Esophagus muscularis mucosa (tissue), 4 donors: ENCODE measurements at regions not wholly inside any gene's neighbourhood (a gene's known extent, or its start where the extent isn't known, plus 50 kb on each side); places are given as distances from the start of the nearest gene placed in this dataset.

Experiments
- DNase-seq: peaks from one replicate; pipeline ENCODE4 v3.0.0-alpha.2; 2017; ENCODE audit errors: extremely low spot score
- H3K27ac ChIP-seq, 4 donors: fragments of 200-600 bp; sonication (generic); replicated peaks in 1 of 4; 1 replicate in 3 of 4; 2 replicates in 1 of 4; pipeline ENCODE4 v1.5.1; 2016 to 2019; ENCODE audit warnings: mild to moderate bottlenecking in 1 of 4
- H3K27me3 ChIP-seq, 4 donors: fragments of 200-600 bp; sonication (generic); one replicate each; pipeline versions ENCODE4 v1.5.1 to v1.6.0; 2016 to 2019
- H3K36me3 ChIP-seq, 4 donors: fragments of 200-600 bp; sonication (generic); one replicate each; pipeline ENCODE4 v1.5.1; 2016 to 2019
- H3K4me1 ChIP-seq, 4 donors: fragments of 200-600 bp; sonication (generic); one replicate each; pipeline ENCODE4 v1.5.1; 2016 to 2019
- H3K4me3 ChIP-seq, 4 donors: fragments of 200-600 bp; sonication (generic); 1 replicate in 2 of 4; 2 replicates in 2 of 4; pipeline ENCODE4 v1.5.1; 2016 to 2019; ENCODE audit warnings: mild to moderate bottlenecking in 4 of 4, moderate library complexity in 1 of 4
- H3K9me3 ChIP-seq, 4 donors: fragments of 200-600 bp; sonication (generic); 1 replicate in 3 of 4; 2 replicates in 1 of 4; pipeline ENCODE4 v1.5.1; 2016 to 2019
- CTCF ChIP-seq, 3 experiments: fragments of 200-600 bp in 2 of 3; fragments of 450-650 bp in 1 of 3; sonication (generic) in 2 of 3; IDR thresholded peaks; one replicate each; pipeline ENCODE4 v1.5.1; 2017 to 2019; ENCODE audit warnings: antibody characterized with exemption in 3 of 3, mild to moderate bottlenecking in 2 of 3, moderate library complexity in 1 of 3
- EP300 ChIP-seq: sonication (generic); formaldehyde crosslinking; IDR thresholded peaks from one replicate; pipeline ENCODE4 v1.6.1; 2017; ENCODE audit warnings: antibody characterized with exemption
- POLR2A ChIP-seq: fragments of 450-650 bp; IDR thresholded peaks from one replicate; pipeline ENCODE4 v1.6.1; 2017; ENCODE audit warnings: antibody characterized with exemption, moderate library complexity, mild to moderate bottlenecking, low read depth
- POLR2AphosphoS5 ChIP-seq, 2 donors: sonication (generic); formaldehyde crosslinking; IDR thresholded peaks; one replicate each; pipeline ENCODE4 v1.6.1; 2017; ENCODE audit warnings: antibody characterized with exemption in 2 of 2
- WGBS: methylation state at CpG from one replicate; pipeline ENCODE4 v1.1.5; 2018; 5-methylcytosine and 5-hydroxymethylcytosine counted together
- intact Hi-C: fragments of 100-400 bp; cut with DNase I; formaldehyde crosslinking; loops from one replicate; pipeline ENCODE4 v1.15.1; 2023

GRCh38 chr9:115524453-115525059 lies 406.6 kb upstream of the TNC start:
- no peaks in the 10 kb centered on the region for H3K9me3 ChIP-seq
- whole genome bisulfite sequencing, result 21% methylated on average over 3 of the region's 3 CpGs
- no peaks in the 10 kb centered on the region for H3K36me3 ChIP-seq
- no peak for DNase-seq
- H3K4me1 ChIP-seq, result peaks cover 0 to 28% (median 16%) of the 10 kb centered on the region in 4 donors
- intact Hi-C loops, result loop anchor here (5.0 to 10.0 kb wide), 3 partner anchors 410 to 842 kb away; partner anchors contain the start of genes TEX48 and TNC
- peak; percentile 74 to 81 (median 77) for TF ChIP-seq CTCF (IDR thresholded peaks at IDR 0.05)
- no peak for TF ChIP-seq POLR2A
- H3K27me3 ChIP-seq, result no peaks in the 10 kb centered on the region
- H3K4me3 ChIP-seq, result no peak overlapping the region
- H3K27ac ChIP-seq, result no peak overlapping the region

GRCh38 chr9:115525111-115526058 lies 407.4 kb upstream of the TNC start:
- Histone ChIP-seq H3K4me1 (peaks cover 0 to 28% (median 16%) of the 10 kb centered on the region in 4 donors), H3K4me3 (no peak overlapping the region), H3K9me3 (no peaks in the 10 kb centered on the region), H3K27ac (no peak overlapping the region), H3K27me3 (no peaks in the 10 kb centered on the region), H3K36me3 (no peaks in the 10 kb centered on the region)
- TF ChIP-seq CTCF (IDR thresholded peaks at IDR 0.05) (no peak), POLR2AphosphoS5 (IDR thresholded peaks at IDR 0.05) (no peak), POLR2A (no peak), EP300 (no peak)
- intact Hi-C loops, result loop anchor here (10.0 kb wide), 1 partner anchor 411 kb away; the partner anchor contains the start of gene TNC
- 73% methylated on average over 7 of the region's 7 CpGs for WGBS
- no peak for DNase-seq

GRCh38 chr9:115531410-115532125 lies 413.6 kb upstream of the TNC start:
- TF ChIP-seq POLR2AphosphoS5 (IDR thresholded peaks at IDR 0.05) (no peak), CTCF (IDR thresholded peaks at IDR 0.05) (no peak), POLR2A (no peak), EP300 (no peak)
- H3K36me3 ChIP-seq, result no peaks in the 10 kb centered on the region
- H3K27ac ChIP-seq, result no peak overlapping the region
- no peaks in the 10 kb centered on the region for H3K27me3 ChIP-seq
- WGBS, result 14% methylated on average over 1 of the region's 1 CpG
- H3K4me1 ChIP-seq, result peaks cover 0 to 15% (median 9%) of the 10 kb centered on the region in 4 donors
- intact Hi-C loops, result no loop called here
- H3K9me3 ChIP-seq, result no peaks in the 10 kb centered on the region
- H3K4me3 ChIP-seq, result no peak overlapping the region
- DNase-seq, result no peak

- H3K4me3 ChIP-seq, result no peak overlapping the region
- H3K27me3 ChIP-seq, result no peaks in the 10 kb centered on the region
- peaks cover 0 to 15% (median 9%) of the 10 kb centered on the region in 4 donors for H3K4me1 ChIP-seq
- TF ChIP-seq POLR2AphosphoS5 (IDR thresholded peaks at IDR 0.05) (no peak), CTCF (IDR thresholded peaks at IDR 0.05) (no peak), POLR2A (no peak), EP300 (no peak)
- no peaks in the 10 kb centered on the region for H3K36me3 ChIP-seq
- no peak overlapping the region for H3K27ac ChIP-seq
- intact Hi-C loops, result no loop called here
- no peak for DNase-seq
- no peaks in the 10 kb centered on the region for H3K9me3 ChIP-seq
These were observed 415.6 kb upstream of the TNC start for GRCh38 chr9:115533511-115533910.
